GM21528 (cell line): ENCODE measurements at regions not wholly inside any gene's neighbourhood (a gene's known extent, or its start where the extent isn't known, plus 50 kb on each side); places are given as distances from the start of the nearest gene placed in this dataset.

Source experiments
- ATAC-seq: cut with Tn5 transposase; IDR thresholded peaks from one replicate; pipeline ENCODE4 v1.9.1; 2021; ENCODE audit warnings: mild to moderate bottlenecking, moderate library complexity; ENCODE audit not compliant: unreplicated experiment, low FRiP score

- ATAC-seq = no peak
Observed at GRCh38 chr2:387980-388421, 100.1 kb upstream of the ALKAL2 start.

- ATAC-seq = no peak
Observed at GRCh38 chr2:386406-387103, 98.7 kb upstream of the ALKAL2 start.

- ATAC-seq = no peak
Observed at GRCh38 chr2:385785-386184, 97.9 kb upstream of the ALKAL2 start.

GRCh38 chr2:385061-385460 is 97.2 kb upstream of the ALKAL2 start:
- no peak for ATAC-seq

GRCh38 chr2:383888-384287 is 96.0 kb upstream of the ALKAL2 start:
- ATAC-seq = no peak

GRCh38 chr2:383178-383577 is 95.3 kb upstream of the ALKAL2 start:
- no peak for ATAC-seq

- no peak for ATAC-seq
Observed at GRCh38 chr2:382728-383022, 94.8 kb upstream of the ALKAL2 start.

GRCh38 chr2:381941-382727 is 94.2 kb upstream of the ALKAL2 start:
- no peak for ATAC-seq

GRCh38 chr2:381181-381580 is 93.3 kb upstream of the ALKAL2 start:
- ATAC-seq = no peak

GRCh38 chr2:380772-381171 is 92.9 kb upstream of the ALKAL2 start:
- no peak for ATAC-seq

GRCh38 chr2:380221-380620 is 92.3 kb upstream of the ALKAL2 start:
- no peak for ATAC-seq

GRCh38 chr2:379778-380177 is 91.9 kb upstream of the ALKAL2 start:
- ATAC-seq = no peak

- no peak for ATAC-seq
Observed at GRCh38 chr2:378364-378763, 90.5 kb upstream of the ALKAL2 start.

GRCh38 chr2:377414-377813 is 89.5 kb upstream of the ALKAL2 start:
- ATAC-seq = no peak

- ATAC-seq = no peak
Observed at GRCh38 chr2:375956-376307, 88.0 kb upstream of the ALKAL2 start.

GRCh38 chr2:375270-375955 is 87.5 kb upstream of the ALKAL2 start:
- no peak for ATAC-seq

- ATAC-seq = no peak
Observed at GRCh38 chr2:368386-368785, 80.5 kb upstream of the ALKAL2 start.

- ATAC-seq = no peak
Observed at GRCh38 chr2:367246-367645, 79.4 kb upstream of the ALKAL2 start.

GRCh38 chr2:366706-367105 is 78.8 kb upstream of the ALKAL2 start:
- no peak for ATAC-seq

- ATAC-seq = no peak
Observed at GRCh38 chr2:365367-366275, 77.7 kb upstream of the ALKAL2 start.
